ENCODE measurements at regions not wholly inside any gene's neighbourhood (a gene's known extent, or its start where the extent isn't known, plus 50 kb on each side); places are given as distances from the start of the nearest gene placed in this dataset.

DNA sequence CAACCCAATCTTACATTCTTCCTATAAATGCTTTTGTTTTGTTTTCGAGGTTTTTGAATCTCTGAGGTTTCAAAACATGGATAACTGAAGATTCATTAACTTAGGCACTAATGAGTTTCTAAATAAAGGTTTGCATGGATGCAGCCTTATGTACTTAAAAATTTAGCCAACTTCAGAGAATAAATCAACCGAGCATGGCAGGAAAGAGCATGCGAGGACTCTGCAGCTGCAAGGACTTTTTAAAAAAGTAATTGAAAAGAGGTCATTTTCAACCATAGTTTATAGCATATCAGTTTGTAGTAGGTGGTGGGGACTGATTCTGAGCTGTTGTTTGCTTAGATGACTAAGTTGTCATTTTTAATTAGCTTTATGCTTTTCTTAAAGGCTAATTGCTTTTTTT is 567.0 kb upstream of the ZEB2 start:
- H3K4me1 Mint-ChIP-seq, result peaks cover 43% of the 10 kb centered on the region
- TF ChIP-seq CTCF (IDR thresholded peaks at IDR 0.05; ENCODE audit: unreplicated experiment in 3 of 3), result no peak
- H3K27ac Mint-ChIP-seq, result peak overlapping the region; percentile 28 to 77 (median 63)
- H3K36me3 Mint-ChIP-seq (ENCODE audit: low read depth), result no peaks in the 10 kb centered on the region
- H3K27me3 Mint-ChIP-seq (ENCODE audit: low read depth), result no peaks in the 10 kb centered on the region
- H3K9me3 Mint-ChIP-seq, result peaks cover 10% of the 10 kb centered on the region
- H3K4me3 Mint-ChIP-seq, result no peak overlapping the region

DNA sequence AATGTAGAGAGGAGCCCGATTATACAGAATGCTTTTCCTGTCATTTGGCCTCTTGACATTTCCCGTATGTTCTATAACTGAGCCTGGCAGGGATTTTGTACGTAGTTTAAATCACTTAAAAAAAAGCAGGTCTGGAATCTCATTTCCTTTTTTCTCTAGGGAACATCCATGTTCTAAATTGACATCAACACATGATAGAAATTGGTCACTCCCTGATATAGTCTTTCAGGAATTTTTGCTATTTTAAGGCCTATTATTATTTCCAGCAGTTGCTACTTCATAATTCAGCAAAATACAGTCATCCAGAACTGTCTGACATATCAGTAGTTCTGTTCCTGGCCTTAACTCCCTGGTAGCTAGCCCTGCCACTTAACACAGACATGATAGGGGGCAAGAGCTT is 565.7 kb upstream of the ZEB2 start:
- Mint-ChIP-seq H3K9me3 (peaks cover 7% of the 10 kb centered on the region), H3K4me3 (no peak overlapping the region), H3K36me3 (ENCODE audit: low read depth) (no peaks in the 10 kb centered on the region), H3K4me1 (peaks cover 48% of the 10 kb centered on the region), H3K27ac (peak overlapping the region; percentile 40 to 57 (median 45)), H3K27me3 (ENCODE audit: low read depth) (no peaks in the 10 kb centered on the region)
- TF ChIP-seq CTCF (IDR thresholded peaks at IDR 0.05; ENCODE audit: unreplicated experiment in 3 of 3), result no peak

DNA sequence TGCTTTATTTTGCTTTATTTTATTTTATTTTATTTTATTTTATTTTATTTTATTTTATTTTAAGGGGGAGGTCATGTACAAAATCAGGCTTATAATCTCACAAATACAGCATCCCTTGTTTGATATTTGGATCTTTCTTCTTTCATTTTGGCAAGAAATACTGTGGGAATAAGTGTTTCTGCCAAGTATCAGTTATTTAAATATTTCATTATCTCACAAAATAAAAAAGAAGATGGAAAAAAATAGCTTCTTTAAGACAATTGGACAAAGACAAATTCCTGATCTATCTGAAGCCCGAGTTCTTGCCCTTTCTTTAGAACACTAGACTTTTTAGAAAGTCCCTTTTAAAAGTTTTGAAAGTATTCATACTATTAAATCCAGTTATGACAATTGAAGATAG is 560.5 kb upstream of the ZEB2 start:
- Mint-ChIP-seq H3K27ac (no peak overlapping the region), H3K4me1 (peaks cover 35% of the 10 kb centered on the region), H3K4me3 (no peak overlapping the region), H3K9me3 (no peaks in the 10 kb centered on the region), H3K36me3 (ENCODE audit: low read depth) (no peaks in the 10 kb centered on the region), H3K27me3 (ENCODE audit: low read depth) (no peaks in the 10 kb centered on the region)
- no peak for TF ChIP-seq CTCF (IDR thresholded peaks at IDR 0.05; ENCODE audit: unreplicated experiment in 3 of 3)

DNA sequence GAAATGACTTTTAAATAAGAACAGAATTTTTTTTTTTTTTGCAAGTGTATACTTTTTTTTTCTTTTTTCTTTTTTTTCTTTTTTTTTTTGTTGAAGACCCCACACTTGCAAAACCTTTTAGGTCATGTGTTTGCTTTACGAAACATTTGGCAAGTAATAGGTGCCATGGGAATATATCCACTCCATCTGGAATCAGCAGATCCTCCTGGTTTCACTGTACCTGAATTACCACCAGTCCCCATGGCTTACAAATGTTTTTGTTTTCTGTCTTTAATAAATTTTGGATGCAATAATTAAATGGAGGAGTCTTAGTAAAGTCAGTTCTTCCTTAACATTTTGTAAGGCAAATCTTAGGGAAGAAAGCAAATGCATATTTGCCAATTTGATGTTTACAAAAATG is 559.7 kb upstream of the ZEB2 start:
- H3K27me3 Mint-ChIP-seq (ENCODE audit: low read depth), result no peaks in the 10 kb centered on the region
- TF ChIP-seq CTCF (IDR thresholded peaks at IDR 0.05; ENCODE audit: unreplicated experiment in 3 of 3), result no peak
- peaks cover 27% of the 10 kb centered on the region for H3K4me1 Mint-ChIP-seq
- no peaks in the 10 kb centered on the region for H3K9me3 Mint-ChIP-seq
- H3K4me3 Mint-ChIP-seq, result no peak overlapping the region
- H3K36me3 Mint-ChIP-seq (ENCODE audit: low read depth), result no peaks in the 10 kb centered on the region
- H3K27ac Mint-ChIP-seq, result no peak overlapping the region

DNA sequence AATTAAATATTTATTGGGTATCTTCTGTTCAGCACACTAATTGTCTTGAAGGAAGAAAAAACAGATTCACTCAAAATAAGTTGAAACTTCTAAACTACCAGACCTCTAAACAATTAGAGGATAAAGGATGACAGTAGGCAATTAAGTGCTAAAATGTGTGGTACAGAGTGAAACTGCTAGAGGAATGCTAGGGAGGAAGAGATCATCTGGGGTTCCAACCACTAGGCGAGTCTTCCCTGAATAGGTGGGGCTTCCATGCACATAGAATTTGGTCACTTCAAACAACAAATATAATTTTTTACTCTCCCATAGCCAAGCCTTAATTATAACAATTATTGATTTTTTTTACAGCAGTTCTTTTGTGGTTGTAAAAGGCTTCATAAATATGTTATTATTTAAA is 559.0 kb upstream of the ZEB2 start:
- H3K36me3 Mint-ChIP-seq (ENCODE audit: low read depth), result no peaks in the 10 kb centered on the region
- TF ChIP-seq CTCF (IDR thresholded peaks at IDR 0.05; ENCODE audit: unreplicated experiment in 3 of 3), result no peak

DNA sequence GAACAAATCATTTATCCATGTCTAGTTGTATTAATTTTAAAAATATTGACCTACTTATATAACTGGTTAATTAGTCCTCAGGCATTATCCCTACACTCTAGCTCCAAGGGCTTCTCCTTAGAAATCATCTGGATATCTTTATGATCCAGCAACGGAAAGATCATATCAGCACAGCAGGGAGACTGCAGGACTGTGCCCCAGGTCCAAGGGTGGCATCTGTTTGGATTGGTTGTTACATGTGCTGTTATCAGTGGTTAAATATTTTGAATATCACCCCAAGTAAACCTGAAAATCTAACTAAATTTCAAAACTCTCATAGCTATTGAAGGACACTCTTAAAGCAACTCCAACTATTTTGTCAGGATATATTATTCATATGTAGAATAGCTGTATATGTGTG is 556.2 kb upstream of the ZEB2 start:
- Mint-ChIP-seq H3K36me3 (ENCODE audit: low read depth) (no peaks in the 10 kb centered on the region), H3K4me1 (peaks cover 13% of the 10 kb centered on the region), H3K4me3 (no peak overlapping the region), H3K9me3 (peaks cover 2% of the 10 kb centered on the region), H3K27ac (no peak overlapping the region), H3K27me3 (ENCODE audit: low read depth) (no peaks in the 10 kb centered on the region)
- TF ChIP-seq CTCF (IDR thresholded peaks at IDR 0.05; ENCODE audit: unreplicated experiment in 3 of 3), result no peak

More for the DNA sequence above, 559.0 kb upstream of the ZEB2 start:
- Mint-ChIP-seq H3K4me1 (peaks cover 20% of the 10 kb centered on the region), H3K9me3 (no peaks in the 10 kb centered on the region), H3K27me3 (ENCODE audit: low read depth) (no peaks in the 10 kb centered on the region), H3K27ac (no peak overlapping the region), H3K4me3 (no peak overlapping the region)
